Neutrophil (primary cell): ENCODE measurements at regions not wholly inside any gene's neighbourhood (a gene's known extent, or its start where the extent isn't known, plus 50 kb on each side); places are given as distances from the start of the nearest gene placed in this dataset.

ENCODE experiments used
- H3K27ac ChIP-seq: fragments of 200-600 bp; sonication (generic); 2 replicates; pipeline ENCODE4 v1.5.1; 2016; ENCODE audit warnings: mild to moderate bottlenecking, moderate library complexity
- H3K27me3 ChIP-seq: fragments of 200-600 bp; sonication (generic); 2 replicates; pipeline ENCODE4 v1.6.0; 2016; ENCODE audit warnings: mild to moderate bottlenecking
- H3K36me3 ChIP-seq: fragments of 200-600 bp; sonication (generic); 2 replicates; pipeline ENCODE4 v1.5.1; 2017
- H3K4me1 ChIP-seq, 2 experiments: fragments of 200-600 bp in 1 of 2; sonication (generic) in 1 of 2; 1 replicate in 1 of 2; 2 replicates in 1 of 2; pipeline versions ENCODE4 v1.5.1 to v1.6.1; 2013 to 2016; ENCODE audit warnings: low read depth in 1 of 2, low read length in 1 of 2, mild to moderate bottlenecking in 1 of 2, moderate library complexity in 1 of 2; ENCODE audit not compliant: control insufficient read depth in 1 of 2, insufficient read depth in 1 of 2
- H3K4me3 ChIP-seq, 2 experiments: fragments of 200-600 bp in 1 of 2; sonication (generic) in 1 of 2; 1 replicate in 1 of 2; 2 replicates in 1 of 2; pipeline ENCODE4 v1.5.1; 2013 to 2016; ENCODE audit warnings: low read depth in 1 of 2, low read length in 1 of 2, mild to moderate bottlenecking in 1 of 2, moderate library complexity in 1 of 2
- H3K9me3 ChIP-seq: fragments of 200-600 bp; sonication (generic); 2 replicates; pipeline ENCODE4 v1.5.1; 2016
- CTCF ChIP-seq: fragments of 200-600 bp; sonication (generic); IDR thresholded peaks from 2 replicates; pipeline ENCODE4 v1.5.1; 2016; ENCODE audit warnings: antibody characterized with exemption

GRCh38 chr11:128399251-128400121 lies 187.9 kb downstream of the ETS1 start:
- Histone ChIP-seq H3K36me3 (no peaks in the 10 kb centered on the region), H3K27ac (no peak overlapping the region), H3K4me3 (no peak overlapping the region), H3K9me3 (no peaks in the 10 kb centered on the region), H3K27me3 (no peaks in the 10 kb centered on the region), H3K4me1 (peaks cover 0 to 12% of the 10 kb centered on the region in 2 experiments)
- TF ChIP-seq CTCF, result no peak

- Histone ChIP-seq H3K4me1 (peaks cover 0 to 10% of the 10 kb centered on the region in 2 experiments), H3K36me3 (no peaks in the 10 kb centered on the region), H3K27me3 (no peaks in the 10 kb centered on the region), H3K27ac (no peak overlapping the region), H3K4me3 (no peak overlapping the region), H3K9me3 (no peaks in the 10 kb centered on the region)
- no peak for TF ChIP-seq CTCF
Observed at GRCh38 chr11:128398517-128399250, 188.7 kb downstream of the ETS1 start.

- no peak for TF ChIP-seq CTCF
- no peak overlapping the region for H3K4me3 ChIP-seq
- no peaks in the 10 kb centered on the region for H3K27me3 ChIP-seq
- H3K36me3 ChIP-seq, result no peaks in the 10 kb centered on the region
- peaks cover 0 to 10% of the 10 kb centered on the region in 2 experiments for H3K4me1 ChIP-seq
- no peaks in the 10 kb centered on the region for H3K9me3 ChIP-seq
- no peak overlapping the region for H3K27ac ChIP-seq
Observed at GRCh38 chr11:128397362-128397761, 190.0 kb downstream of the ETS1 start.

GRCh38 chr11:128394431-128395089 lies 192.8 kb downstream of the ETS1 start:
- H3K27ac ChIP-seq, result no peak overlapping the region
- TF ChIP-seq CTCF, result no peak
- H3K9me3 ChIP-seq, result no peaks in the 10 kb centered on the region
- H3K4me1 ChIP-seq, result peaks cover 0 to 6% of the 10 kb centered on the region in 2 experiments
- no peak overlapping the region for H3K4me3 ChIP-seq
- no peaks in the 10 kb centered on the region for H3K27me3 ChIP-seq
- H3K36me3 ChIP-seq, result no peaks in the 10 kb centered on the region

- Histone ChIP-seq H3K36me3 (no peaks in the 10 kb centered on the region), H3K9me3 (no peaks in the 10 kb centered on the region), H3K27me3 (no peaks in the 10 kb centered on the region), H3K4me3 (no peak overlapping the region), H3K27ac (no peak overlapping the region), H3K4me1 (no peaks in the 10 kb centered on the region)
- no peak for TF ChIP-seq CTCF
Observed at GRCh38 chr11:128392259-128392658, 195.1 kb downstream of the ETS1 start.
